NCI-H146 treated with DMSO at 0.1 percent for 48 hours (cell line): ENCODE measurements at regions not wholly inside any gene's neighbourhood (a gene's known extent, or its start where the extent isn't known, plus 50 kb on each side); places are given as distances from the start of the nearest gene placed in this dataset.

ENCODE experiments used
- DNase-seq: peaks from one replicate; lab custom pipeline; 2025; ENCODE audit not compliant: unreplicated experiment; lab: John Stamatoyannopoulos, UW

- DNase-seq: no peak
Observed at GRCh38 chr11:104661901-104662300, 236.4 kb downstream of the CASP12 start.

GRCh38 chr11:104661471-104661870, 236.8 kb downstream of the CASP12 start:
- DNase-seq: no peak

GRCh38 chr11:104658177-104658576, 240.1 kb downstream of the CASP12 start:
- DNase-seq: no peak

GRCh38 chr11:104657083-104657482, 241.2 kb downstream of the CASP12 start:
- no peak for DNase-seq

GRCh38 chr11:104655066-104655465, 243.2 kb downstream of the CASP12 start:
- DNase-seq: no peak

- DNase-seq: no peak
Observed at GRCh38 chr11:104654181-104654813, 244.0 kb downstream of the CASP12 start.

GRCh38 chr11:104653407-104653806, 244.9 kb downstream of the CASP12 start:
- no peak for DNase-seq

GRCh38 chr11:104652996-104653395, 245.3 kb downstream of the CASP12 start:
- DNase-seq: no peak

- no peak for DNase-seq
Observed at GRCh38 chr11:104650234-104650633, 248.0 kb downstream of the CASP12 start.

- no peak for DNase-seq
Observed at GRCh38 chr11:104649002-104649401, 249.3 kb downstream of the CASP12 start.

GRCh38 chr11:104645261-104646222, 252.7 kb downstream of the CASP12 start:
- no peak for DNase-seq

GRCh38 chr11:104637662-104638170, 260.5 kb downstream of the CASP12 start:
- no peak for DNase-seq

- DNase-seq: no peak
Observed at GRCh38 chr11:104633226-104633625, 265.0 kb downstream of the CASP12 start.

GRCh38 chr11:104630352-104630751, 267.9 kb downstream of the CASP12 start:
- DNase-seq: no peak

- DNase-seq: no peak
Observed at GRCh38 chr11:104625246-104625645, 273.0 kb downstream of the CASP12 start.

GRCh38 chr11:104624021-104624420, 274.2 kb downstream of the CASP12 start:
- DNase-seq: no peak

- DNase-seq: no peak
Observed at GRCh38 chr11:104623518-104623917, 274.7 kb downstream of the CASP12 start.

GRCh38 chr11:104620991-104621390, 277.3 kb downstream of the CASP12 start:
- no peak for DNase-seq

- no peak for DNase-seq
Observed at GRCh38 chr11:104619751-104620150, 278.5 kb downstream of the CASP12 start.

- no peak for DNase-seq
Observed at GRCh38 chr11:104618954-104619353, 279.3 kb downstream of the CASP12 start.

GRCh38 chr11:104614961-104615360, 283.3 kb downstream of the CASP12 start:
- DNase-seq: no peak

- DNase-seq: no peak
Observed at GRCh38 chr11:104614117-104614680, 284.1 kb downstream of the CASP12 start.
